ENCODE measurements at regions not wholly inside any gene's neighbourhood (a gene's known extent, or its start where the extent isn't known, plus 50 kb on each side); places are given as distances from the start of the nearest gene placed in this dataset.

DNA sequence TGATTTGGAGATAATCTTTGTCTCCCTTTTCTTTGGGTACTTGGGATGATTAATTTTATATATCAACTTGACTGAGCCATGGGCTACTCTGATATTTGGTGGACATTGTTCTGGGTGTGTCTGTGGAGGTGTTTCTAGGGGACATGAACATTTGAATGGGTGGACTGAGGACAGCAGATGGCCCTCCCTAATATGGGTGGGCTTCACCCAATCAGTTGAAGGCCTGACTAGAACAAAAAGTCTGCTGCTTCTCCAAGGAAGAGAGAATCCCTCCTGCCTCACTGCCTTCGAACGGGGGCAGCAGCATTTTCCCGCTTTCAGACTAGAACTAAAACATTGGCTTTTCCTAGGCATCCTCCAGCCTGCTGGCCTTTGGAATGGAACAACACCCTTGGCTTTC lies 73.9 kb upstream of the EMX2 start:
- no peaks in the 10 kb centered on the region for H3K9me3 ChIP-seq (ENCODE audit: insufficient read depth, low read depth)
- TF ChIP-seq EZH2 (IDR thresholded peaks at IDR 0.05; ENCODE audit: low read depth) = no peak
- TF ChIP-seq, protein P1, sequence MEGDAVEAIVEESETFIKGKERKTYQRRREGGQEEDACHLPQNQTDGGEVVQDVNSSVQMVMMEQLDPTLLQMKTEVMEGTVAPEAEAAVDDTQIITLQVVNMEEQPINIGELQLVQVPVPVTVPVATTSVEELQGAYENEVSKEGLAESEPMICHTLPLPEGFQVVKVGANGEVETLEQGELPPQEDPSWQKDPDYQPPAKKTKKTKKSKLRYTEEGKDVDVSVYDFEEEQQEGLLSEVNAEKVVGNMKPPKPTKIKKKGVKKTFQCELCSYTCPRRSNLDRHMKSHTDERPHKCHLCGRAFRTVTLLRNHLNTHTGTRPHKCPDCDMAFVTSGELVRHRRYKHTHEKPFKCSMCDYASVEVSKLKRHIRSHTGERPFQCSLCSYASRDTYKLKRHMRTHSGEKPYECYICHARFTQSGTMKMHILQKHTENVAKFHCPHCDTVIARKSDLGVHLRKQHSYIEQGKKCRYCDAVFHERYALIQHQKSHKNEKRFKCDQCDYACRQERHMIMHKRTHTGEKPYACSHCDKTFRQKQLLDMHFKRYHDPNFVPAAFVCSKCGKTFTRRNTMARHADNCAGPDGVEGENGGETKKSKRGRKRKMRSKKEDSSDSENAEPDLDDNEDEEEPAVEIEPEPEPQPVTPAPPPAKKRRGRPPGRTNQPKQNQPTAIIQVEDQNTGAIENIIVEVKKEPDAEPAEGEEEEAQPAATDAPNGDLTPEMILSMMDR (conservative IDR thresholded peaks at IDR 0.05) = no peak
- H3K36me3 ChIP-seq (ENCODE audit: low read depth) = no peaks in the 10 kb centered on the region
- no peaks in the 10 kb centered on the region for H4K20me1 ChIP-seq (ENCODE audit: insufficient read depth)
- H3K27me3 ChIP-seq (ENCODE audit: insufficient read depth, low read depth) = no peaks in the 10 kb centered on the region
- no peak for DNase-seq
- no peak overlapping the region for H3K27ac ChIP-seq
- intact Hi-C loops (cut with micrococcal nuclease; ENCODE audit: unreplicated experiment) = no loop called here
- no peak overlapping the region for H3K4me3 ChIP-seq
- no peaks in the 10 kb centered on the region for H3K9me2 ChIP-seq (ENCODE audit: insufficient read depth)
- H2AFZ ChIP-seq = no peak overlapping the region
- ChIA-PET CTCF (no interaction called here), POLR2A (ENCODE audit: unreplicated experiment) (no interaction called here)
- H3K79me2 ChIP-seq (ENCODE audit: low read depth) = no peaks in the 10 kb centered on the region
- BruUV-seq (replicated peaks) = no TSS peak
- H3K4me2 ChIP-seq = no peak overlapping the region
- no peaks in the 10 kb centered on the region for H3K4me1 ChIP-seq (replicated peaks; ENCODE audit: insufficient read depth)
- H3F3A ChIP-seq (ENCODE audit: insufficient read depth, low read depth) = no peaks in the 10 kb centered on the region

GRCh38 chr10:117464176-117464575 lies 78.4 kb upstream of the EMX2 start:
- H3K4me3 ChIP-seq = no peak overlapping the region
- no peak for TF ChIP-seq EZH2 (IDR thresholded peaks at IDR 0.05; ENCODE audit: low read depth)
- no TSS peak for BruUV-seq (replicated peaks)
- ChIA-PET CTCF (no interaction called here), POLR2A (ENCODE audit: unreplicated experiment) (no interaction called here)
- H3K4me1 ChIP-seq (replicated peaks; ENCODE audit: insufficient read depth) = peaks cover 25% of the 10 kb centered on the region
- H3K27ac ChIP-seq = no peak overlapping the region
- no peaks in the 10 kb centered on the region; the same call in 1 of the 2 replicates for H3F3A ChIP-seq (ENCODE audit: insufficient read depth, low read depth)
- intact Hi-C loops (cut with micrococcal nuclease; ENCODE audit: unreplicated experiment) = no loop called here
- no peak for DNase-seq
- no peak overlapping the region for H2AFZ ChIP-seq
- H3K9me2 ChIP-seq (ENCODE audit: insufficient read depth) = no peaks in the 10 kb centered on the region
- no peaks in the 10 kb centered on the region for H3K79me2 ChIP-seq (ENCODE audit: low read depth)
- no peaks in the 10 kb centered on the region for H3K27me3 ChIP-seq (ENCODE audit: insufficient read depth, low read depth)
- H3K4me2 ChIP-seq = no peak overlapping the region
- H3K36me3 ChIP-seq (ENCODE audit: low read depth) = no peaks in the 10 kb centered on the region
- H3K9me3 ChIP-seq (ENCODE audit: insufficient read depth, low read depth) = no peaks in the 10 kb centered on the region
- H4K20me1 ChIP-seq (ENCODE audit: insufficient read depth) = no peaks in the 10 kb centered on the region

GRCh38 chr10:117463545-117463920 lies 79.0 kb upstream of the EMX2 start:
- Histone ChIP-seq H3K4me1 (replicated peaks; ENCODE audit: insufficient read depth) (peaks cover 25% of the 10 kb centered on the region), H4K20me1 (ENCODE audit: insufficient read depth) (no peaks in the 10 kb centered on the region), H3K36me3 (ENCODE audit: low read depth) (no peaks in the 10 kb centered on the region), H3K4me3 (no peak overlapping the region), H3K4me2 (no peak overlapping the region), H3K79me2 (ENCODE audit: low read depth) (no peaks in the 10 kb centered on the region), H3K9me3 (ENCODE audit: insufficient read depth, low read depth) (no peaks in the 10 kb centered on the region), H3K9me2 (ENCODE audit: insufficient read depth) (no peaks in the 10 kb centered on the region), H3K27me3 (ENCODE audit: insufficient read depth, low read depth) (no peaks in the 10 kb centered on the region), H3F3A (ENCODE audit: insufficient read depth, low read depth) (no peaks in the 10 kb centered on the region; the same call in 1 of the 2 replicates), H2AFZ (no peak overlapping the region), H3K27ac (no peak overlapping the region)
- CTCF ChIA-PET = no interaction called here
- BruUV-seq (replicated peaks) = no TSS peak
- no peak for TF ChIP-seq EZH2 (IDR thresholded peaks at IDR 0.05; ENCODE audit: low read depth)
- TF ChIP-seq, protein P1 (conservative IDR thresholded peaks at IDR 0.05) = no peak
- POLR2A ChIA-PET (ENCODE audit: unreplicated experiment) = no interaction called here
- DNase-seq = no peak
- intact Hi-C loops (cut with micrococcal nuclease; ENCODE audit: unreplicated experiment) = no loop called here

DNA sequence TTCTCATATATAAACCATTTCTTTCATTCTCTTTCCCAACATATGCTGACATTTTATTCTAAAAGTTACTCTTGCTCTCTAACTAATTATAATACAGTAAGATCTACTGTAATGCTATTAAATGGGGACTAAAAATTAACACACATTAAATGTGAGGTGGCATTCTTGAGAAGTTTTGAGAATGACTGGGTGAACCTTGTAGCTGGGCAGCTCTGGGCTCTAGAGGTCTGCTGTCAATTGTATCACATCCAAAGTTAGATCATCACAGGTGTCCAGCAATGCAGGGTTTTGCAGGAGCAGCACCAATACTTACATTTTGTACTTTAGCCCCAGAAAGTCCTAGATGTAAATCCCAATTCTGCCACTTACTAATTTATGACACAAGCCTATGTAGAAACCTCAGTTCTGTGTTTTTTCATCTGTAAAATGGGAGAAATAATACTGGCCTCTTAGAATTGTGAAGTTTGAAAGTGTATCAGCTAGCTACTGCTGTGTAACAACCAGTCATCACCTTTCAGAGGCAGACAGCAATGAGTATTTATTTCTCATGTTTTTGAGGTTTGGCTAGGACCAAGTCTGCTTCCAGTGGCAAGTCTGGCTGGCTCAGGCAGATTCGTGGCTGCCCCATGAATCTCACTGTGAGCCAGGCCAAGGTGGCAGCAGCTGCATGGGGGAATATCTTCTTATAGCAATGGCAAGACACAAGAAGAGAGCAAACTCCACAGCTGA lies 79.6 kb upstream of the EMX2 start:
- no peaks in the 10 kb centered on the region for H4K20me1 ChIP-seq (ENCODE audit: insufficient read depth)
- H3K27me3 ChIP-seq (ENCODE audit: insufficient read depth, low read depth) = no peaks in the 10 kb centered on the region
- no peak overlapping the region for H3K4me2 ChIP-seq
- no peaks in the 10 kb centered on the region for H3K79me2 ChIP-seq (ENCODE audit: low read depth)
- no peaks in the 10 kb centered on the region for H3K9me2 ChIP-seq (ENCODE audit: insufficient read depth)
- ChIA-PET CTCF (no interaction called here), POLR2A (ENCODE audit: unreplicated experiment) (no interaction called here)
- no peaks in the 10 kb centered on the region for H3K9me3 ChIP-seq (ENCODE audit: insufficient read depth, low read depth)
- H3F3A ChIP-seq (ENCODE audit: insufficient read depth, low read depth) = no peaks in the 10 kb centered on the region; the same call in 1 of the 2 replicates
- H3K36me3 ChIP-seq (ENCODE audit: low read depth) = no peaks in the 10 kb centered on the region
- intact Hi-C loops (cut with micrococcal nuclease; ENCODE audit: unreplicated experiment) = no loop called here
- TF ChIP-seq EZH2 (IDR thresholded peaks at IDR 0.05; ENCODE audit: low read depth) = no peak
- TF ChIP-seq, protein P1 (conservative IDR thresholded peaks at IDR 0.05) = no peak
- peaks cover 28% of the 10 kb centered on the region for H3K4me1 ChIP-seq (replicated peaks; ENCODE audit: insufficient read depth)
- H3K4me3 ChIP-seq = no peak overlapping the region
- no peak for DNase-seq
- no peak overlapping the region for H2AFZ ChIP-seq
- BruUV-seq (replicated peaks) = no TSS peak
- H3K27ac ChIP-seq = peak overlapping the region; percentile 85; the same call in 1 of the 2 replicates

All from PC-9 (cell line).